GM12878 (cell line): ENCODE measurements at regions not wholly inside any gene's neighbourhood (a gene's known extent, or its start where the extent isn't known, plus 50 kb on each side); places are given as distances from the start of the nearest gene placed in this dataset.

Experiments
- ATAC-seq: fragments of 200-7000 bp; cut with Tn5 transposase; 3 replicates; pipeline ENCODE4 v1.9.1; 2020; ENCODE audit warnings: mild to moderate bottlenecking, moderate library complexity
- BruUV-seq: library from RNA; stranded (reverse); fragments of 400-500 nt; replicated peaks from 2 replicates; lab custom pipeline; 2021; lab: Mats Ljungman, UMichigan
- CTCF ChIA-PET: fragments of 300-600 bp; sonication (Branson Sonifier 250); formaldehyde crosslinking; extraction: SDS; loops from one replicate; lab custom pipeline; 2021; ENCODE audit warnings: inconsistent platforms; lab: Yijun Ruan, JAX
- POLR2A ChIA-PET: fragments of 350-600 bp; formaldehyde crosslinking; extraction: SDS; loops from one replicate; lab custom pipeline; 2021; ENCODE audit warnings: inconsistent platforms; lab: Charles Lee
- RAD21 ChIA-PET: fragments of 300-600 bp; sonication (Branson Sonifier 250); formaldehyde crosslinking; loops from one replicate; lab custom pipeline; 2023; ENCODE audit warnings: antibody characterized with exemption; ENCODE audit not compliant: unreplicated experiment; lab: Charles Lee
- SMC1A ChIA-PET: fragments of 300-600 bp; sonication (Branson Sonifier 250); formaldehyde crosslinking; loops from one replicate; lab custom pipeline; 2023; ENCODE audit not compliant: unreplicated experiment, uncharacterized antibody; lab: Charles Lee
- DNase-seq: peaks from one replicate; pipeline ENCODE4 v3.0.0-alpha.2; 2011; ENCODE audit warnings: low read depth, low spot score
- FAIRE-seq: peaks from 3 replicates; lab custom pipeline; 2011; peaks lifted over from hg19 to GRCh38; lab: Jason Lieb, UNC
- H2AFZ ChIP-seq: 2 replicates; pipeline ENCODE4 v1.6.0; 2011; ENCODE audit warnings: low read depth, low read length, control low read depth; ENCODE audit not compliant: control insufficient read depth
- H3K27ac ChIP-seq: 2 replicates; pipeline ENCODE4 v1.5.1; 2011; ENCODE audit warnings: control low read depth; ENCODE audit not compliant: control insufficient read depth, insufficient read depth
- H3K27me3 ChIP-seq, 2 experiments: replicated peaks in 1 of 2; 2 replicates each; pipeline versions ENCODE4 v1.6.0 to v1.6.1; 2011; ENCODE audit warnings: low read length in 1 of 2; ENCODE audit not compliant: control insufficient read depth in 2 of 2, insufficient read depth in 2 of 2
- H3K36me3 ChIP-seq, 2 experiments: 2 replicates each; pipeline ENCODE4 v1.5.1; 2011; ENCODE audit warnings: low read length in 1 of 2; ENCODE audit not compliant: control insufficient read depth in 2 of 2, insufficient read depth in 2 of 2
- H3K4me1 ChIP-seq: 2 replicates; pipeline ENCODE4 v1.6.1; 2011; ENCODE audit warnings: mild to moderate bottlenecking, low read length, moderate library complexity, mixed read lengths; ENCODE audit not compliant: control insufficient read depth, insufficient read depth
- H3K4me2 ChIP-seq: 2 replicates; pipeline ENCODE4 v1.6.0; 2011; ENCODE audit warnings: control low read depth; ENCODE audit not compliant: control insufficient read depth, insufficient read depth
- H3K4me3 ChIP-seq: fragments of 200-600 bp; sonication (generic); 2 replicates; pipeline ENCODE4 v1.5.1; 2016
- H3K79me2 ChIP-seq: 2 replicates; pipeline ENCODE4 v1.6.0; 2011; ENCODE audit warnings: low read length; ENCODE audit not compliant: control insufficient read depth, insufficient read depth
- H3K9ac ChIP-seq: 2 replicates; pipeline ENCODE4 v1.8.0; 2011; ENCODE audit warnings: low read length, control low read depth, mixed read lengths; ENCODE audit not compliant: control insufficient read depth, insufficient read depth
- H3K9me3 ChIP-seq: replicated peaks from 3 replicates; pipeline ENCODE4 v1.5.1; 2011; ENCODE audit warnings: mild to moderate bottlenecking, low read length; ENCODE audit not compliant: control insufficient read depth, insufficient read depth
- H4K20me1 ChIP-seq: 2 replicates; pipeline ENCODE4 v1.6.0; 2011; ENCODE audit not compliant: control insufficient read depth, insufficient read depth
- BHLHE40 ChIP-seq, 2 experiments: fragments of 450-650 bp in 1 of 2; IDR thresholded peaks; 2 replicates each; pipeline ENCODE4 v1.6.1; 2011 to 2017; ENCODE audit warnings: low read depth in 2 of 2, borderline replicate concordance in 1 of 2, improper control_type of control experiment in 1 of 2, low read length in 1 of 2, mild to moderate bottlenecking in 1 of 2
- CBX3 ChIP-seq: fragments of 200-600 bp; sonication (generic); IDR thresholded peaks from 2 replicates; pipeline ENCODE4 v1.6.1; 2016; ENCODE audit warnings: low read depth, borderline replicate concordance
- CBX5 ChIP-seq: sonication (generic); IDR thresholded peaks from 2 replicates; pipeline ENCODE4 v1.6.1; 2016; ENCODE audit warnings: low read depth, moderate library complexity, mild to moderate bottlenecking, inconsistent platforms
- CREM ChIP-seq: IDR thresholded peaks from 2 replicates; pipeline ENCODE4 v1.6.1; 2014; ENCODE audit warnings: antibody characterized with exemption, low read depth
- IRF5 ChIP-seq: fragments of 450-650 bp; IDR thresholded peaks from 2 replicates; pipeline ENCODE4 v1.6.1; 2017; ENCODE audit warnings: borderline replicate concordance
- RFX5 ChIP-seq: IDR thresholded peaks from 2 replicates; pipeline ENCODE4 v1.6.1; 2011; ENCODE audit warnings: low read depth, low read length, improper control_type of control experiment
- STAT3 ChIP-seq: IDR thresholded peaks from 2 replicates; pipeline ENCODE4 v1.6.1; 2011; ENCODE audit warnings: low read depth, low read length, improper control_type of control experiment
- SUPT20H ChIP-seq: IDR thresholded peaks from 2 replicates; pipeline ENCODE4 v1.6.1; 2011; ENCODE audit warnings: low read depth, mild to moderate bottlenecking, low read length, moderate library complexity, borderline replicate concordance; ENCODE audit not compliant: control insufficient read depth
- SUZ12 ChIP-seq: fragments of 200-600 bp; sonication (generic); IDR thresholded peaks from one replicate; pipeline ENCODE4 v1.6.1; 2018; ENCODE audit warnings: antibody characterized with exemption, mild to moderate bottlenecking; ENCODE audit not compliant: unreplicated experiment
- ZNF207 ChIP-seq: fragments of 450-650 bp; IDR thresholded peaks from 2 replicates; pipeline ENCODE4 v1.6.1; 2014; ENCODE audit warnings: antibody characterized with exemption, mild to moderate bottlenecking, borderline replicate concordance
- WGBS: methylation state at CpG from one replicate; pipeline ENCODE4 v1.1.6; 2016; ENCODE audit warnings: low lambda C conversion rate; ENCODE audit not compliant: insufficient replicate concordance, insufficient coverage; ENCODE audit errors: missing lambda C conversion rate; 5-methylcytosine and 5-hydroxymethylcytosine counted together
- in situ Hi-C: fragments of 300-500 bp; cut with MboI; formaldehyde crosslinking; loops from 9 replicates; pipeline ENCODE4 v1.14.3; 2018; ENCODE audit warnings: mixed read lengths
- intact Hi-C: fragments of 100-400 bp; cut with micrococcal nuclease; formaldehyde crosslinking; loops from one replicate; pipeline ENCODE4 v1.14.2; 2022; ENCODE audit not compliant: unreplicated experiment
- TF ChIP-seq, protein P1 (sequence below): fragments of 150-350 bp; IDR thresholded peaks from 2 replicates; pipeline ENCODE4 v1.6.1; 2016; ENCODE audit warnings: low read depth, low read length
- TF ChIP-seq, protein P2 (sequence below): fragments of 450-650 bp; conservative IDR thresholded peaks from 2 replicates; pipeline ENCODE4 v1.6.1; 2017; ENCODE audit warnings: mild to moderate bottlenecking, moderate library complexity
- TF ChIP-seq, protein P3 (sequence below): fragments of 450-650 bp; IDR thresholded peaks from 2 replicates; pipeline ENCODE4 v1.6.1; 2017; ENCODE audit warnings: mild to moderate bottlenecking, moderate library complexity

DNA sequence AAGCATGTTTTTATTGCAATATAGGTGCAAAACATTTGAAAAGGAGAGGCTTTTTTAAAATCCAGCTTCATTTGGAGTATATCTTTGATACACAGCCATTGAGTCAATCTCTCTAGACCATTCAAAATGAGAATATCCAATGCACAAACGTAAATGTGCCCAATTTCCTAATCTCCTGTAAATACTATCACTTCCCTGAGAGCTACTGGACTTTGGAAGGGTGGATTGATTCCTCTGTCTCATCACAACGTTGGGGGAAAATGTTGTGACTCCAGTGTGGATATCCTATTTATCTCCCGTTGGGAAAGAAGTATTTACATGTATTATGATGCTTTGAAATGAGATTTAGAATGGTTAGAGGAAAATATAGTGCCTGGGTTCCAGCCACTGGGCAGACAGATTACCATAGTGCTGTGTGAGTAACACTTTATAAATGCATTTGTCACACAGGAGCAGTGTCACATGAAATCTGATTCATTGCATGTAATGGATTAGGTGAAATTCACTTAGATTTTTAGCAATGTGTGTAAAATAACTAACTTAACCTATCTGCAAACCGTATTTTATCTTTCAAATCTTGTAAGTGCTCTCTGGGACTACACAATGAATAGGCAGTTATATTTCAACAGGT, 64.4 kb upstream of the VCX3A start:
- CTCF ChIA-PET, result interaction anchor here (0.6 kb wide), 1 partner anchor 309 kb away, joined by 3 read pairs; no protein-coding TSS in a partner anchor
- Histone ChIP-seq H3K79me2 (no peaks in the 10 kb centered on the region), H2AFZ (no peak overlapping the region), H3K27ac (no peak overlapping the region), H3K4me2 (no peak overlapping the region), H3K27me3 (no peaks in the 10 kb centered on the region), H4K20me1 (no peaks in the 10 kb centered on the region), H3K9me3 (no peaks in the 10 kb centered on the region), H3K36me3 (no peaks in the 10 kb centered on the region), H3K4me1 (no peaks in the 10 kb centered on the region), H3K4me3 (no peak overlapping the region), H3K9ac (no peak overlapping the region)
- SMC1A ChIA-PET, result no interaction called here
- 1% methylated on average over 4 of the region's 4 CpGs for WGBS
- DNase-seq, result no peak
- RAD21 ChIA-PET, result no interaction called here
- no peak for ATAC-seq
- POLR2A ChIA-PET, result no interaction called here
- intact Hi-C loops, result no loop called here
- no TSS peak for BruUV-seq
- in situ Hi-C loops, result no loop called here
- FAIRE-seq, result no peak
- TF ChIP-seq ZNF207, result no peak
- TF ChIP-seq CREM, result no peak
- TF ChIP-seq, protein P1, sequence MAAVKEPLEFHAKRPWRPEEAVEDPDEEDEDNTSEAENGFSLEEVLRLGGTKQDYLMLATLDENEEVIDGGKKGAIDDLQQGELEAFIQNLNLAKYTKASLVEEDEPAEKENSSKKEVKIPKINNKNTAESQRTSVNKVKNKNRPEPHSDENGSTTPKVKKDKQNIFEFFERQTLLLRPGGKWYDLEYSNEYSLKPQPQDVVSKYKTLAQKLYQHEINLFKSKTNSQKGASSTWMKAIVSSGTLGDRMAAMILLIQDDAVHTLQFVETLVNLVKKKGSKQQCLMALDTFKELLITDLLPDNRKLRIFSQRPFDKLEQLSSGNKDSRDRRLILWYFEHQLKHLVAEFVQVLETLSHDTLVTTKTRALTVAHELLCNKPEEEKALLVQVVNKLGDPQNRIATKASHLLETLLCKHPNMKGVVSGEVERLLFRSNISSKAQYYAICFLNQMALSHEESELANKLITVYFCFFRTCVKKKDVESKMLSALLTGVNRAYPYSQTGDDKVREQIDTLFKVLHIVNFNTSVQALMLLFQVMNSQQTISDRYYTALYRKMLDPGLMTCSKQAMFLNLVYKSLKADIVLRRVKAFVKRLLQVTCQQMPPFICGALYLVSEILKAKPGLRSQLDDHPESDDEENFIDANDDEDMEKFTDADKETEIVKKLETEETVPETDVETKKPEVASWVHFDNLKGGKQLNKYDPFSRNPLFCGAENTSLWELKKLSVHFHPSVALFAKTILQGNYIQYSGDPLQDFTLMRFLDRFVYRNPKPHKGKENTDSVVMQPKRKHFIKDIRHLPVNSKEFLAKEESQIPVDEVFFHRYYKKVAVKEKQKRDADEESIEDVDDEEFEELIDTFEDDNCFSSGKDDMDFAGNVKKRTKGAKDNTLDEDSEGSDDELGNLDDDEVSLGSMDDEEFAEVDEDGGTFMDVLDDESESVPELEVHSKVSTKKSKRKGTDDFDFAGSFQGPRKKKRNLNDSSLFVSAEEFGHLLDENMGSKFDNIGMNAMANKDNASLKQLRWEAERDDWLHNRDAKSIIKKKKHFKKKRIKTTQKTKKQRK, result no peak
- no peak for TF ChIP-seq STAT3
- TF ChIP-seq SUPT20H, result no peak
- TF ChIP-seq RFX5, result no peak
- TF ChIP-seq, protein P2, sequence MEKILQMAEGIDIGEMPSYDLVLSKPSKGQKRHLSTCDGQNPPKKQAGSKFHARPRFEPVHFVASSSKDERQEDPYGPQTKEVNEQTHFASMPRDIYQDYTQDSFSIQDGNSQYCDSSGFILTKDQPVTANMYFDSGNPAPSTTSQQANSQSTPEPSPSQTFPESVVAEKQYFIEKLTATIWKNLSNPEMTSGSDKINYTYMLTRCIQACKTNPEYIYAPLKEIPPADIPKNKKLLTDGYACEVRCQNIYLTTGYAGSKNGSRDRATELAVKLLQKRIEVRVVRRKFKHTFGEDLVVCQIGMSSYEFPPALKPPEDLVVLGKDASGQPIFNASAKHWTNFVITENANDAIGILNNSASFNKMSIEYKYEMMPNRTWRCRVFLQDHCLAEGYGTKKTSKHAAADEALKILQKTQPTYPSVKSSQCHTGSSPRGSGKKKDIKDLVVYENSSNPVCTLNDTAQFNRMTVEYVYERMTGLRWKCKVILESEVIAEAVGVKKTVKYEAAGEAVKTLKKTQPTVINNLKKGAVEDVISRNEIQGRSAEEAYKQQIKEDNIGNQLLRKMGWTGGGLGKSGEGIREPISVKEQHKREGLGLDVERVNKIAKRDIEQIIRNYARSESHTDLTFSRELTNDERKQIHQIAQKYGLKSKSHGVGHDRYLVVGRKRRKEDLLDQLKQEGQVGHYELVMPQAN, result no peak
- TF ChIP-seq, protein P3, sequence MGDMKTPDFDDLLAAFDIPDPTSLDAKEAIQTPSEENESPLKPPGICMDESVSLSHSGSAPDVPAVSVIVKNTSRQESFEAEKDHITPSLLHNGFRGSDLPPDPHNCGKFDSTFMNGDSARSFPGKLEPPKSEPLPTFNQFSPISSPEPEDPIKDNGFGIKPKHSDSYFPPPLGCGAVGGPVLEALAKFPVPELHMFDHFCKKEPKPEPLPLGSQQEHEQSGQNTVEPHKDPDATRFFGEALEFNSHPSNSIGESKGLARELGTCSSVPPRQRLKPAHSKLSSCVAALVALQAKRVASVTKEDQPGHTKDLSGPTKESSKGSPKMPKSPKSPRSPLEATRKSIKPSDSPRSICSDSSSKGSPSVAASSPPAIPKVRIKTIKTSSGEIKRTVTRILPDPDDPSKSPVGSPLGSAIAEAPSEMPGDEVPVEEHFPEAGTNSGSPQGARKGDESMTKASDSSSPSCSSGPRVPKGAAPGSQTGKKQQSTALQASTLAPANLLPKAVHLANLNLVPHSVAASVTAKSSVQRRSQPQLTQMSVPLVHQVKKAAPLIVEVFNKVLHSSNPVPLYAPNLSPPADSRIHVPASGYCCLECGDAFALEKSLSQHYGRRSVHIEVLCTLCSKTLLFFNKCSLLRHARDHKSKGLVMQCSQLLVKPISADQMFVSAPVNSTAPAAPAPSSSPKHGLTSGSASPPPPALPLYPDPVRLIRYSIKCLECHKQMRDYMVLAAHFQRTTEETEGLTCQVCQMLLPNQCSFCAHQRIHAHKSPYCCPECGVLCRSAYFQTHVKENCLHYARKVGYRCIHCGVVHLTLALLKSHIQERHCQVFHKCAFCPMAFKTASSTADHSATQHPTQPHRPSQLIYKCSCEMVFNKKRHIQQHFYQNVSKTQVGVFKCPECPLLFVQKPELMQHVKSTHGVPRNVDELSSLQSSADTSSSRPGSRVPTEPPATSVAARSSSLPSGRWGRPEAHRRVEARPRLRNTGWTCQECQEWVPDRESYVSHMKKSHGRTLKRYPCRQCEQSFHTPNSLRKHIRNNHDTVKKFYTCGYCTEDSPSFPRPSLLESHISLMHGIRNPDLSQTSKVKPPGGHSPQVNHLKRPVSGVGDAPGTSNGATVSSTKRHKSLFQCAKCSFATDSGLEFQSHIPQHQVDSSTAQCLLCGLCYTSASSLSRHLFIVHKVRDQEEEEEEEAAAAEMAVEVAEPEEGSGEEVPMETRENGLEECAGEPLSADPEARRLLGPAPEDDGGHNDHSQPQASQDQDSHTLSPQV, result no peak
- no peak for TF ChIP-seq IRF5
- TF ChIP-seq SUZ12, result no peak
- TF ChIP-seq BHLHE40 (IDR thresholded peaks at IDR 0.05; ENCODE audit: borderline replicate concordance in 1 of 2, low read depth in 2 of 2, low read length in 1 of 2), result no peak
- no peak for TF ChIP-seq CBX3
- no peak for TF ChIP-seq CBX5
